ENCODE measurements at regions not wholly inside any gene's neighbourhood (a gene's known extent, or its start where the extent isn't known, plus 50 kb on each side); places are given as distances from the start of the nearest gene placed in this dataset.

DNA sequence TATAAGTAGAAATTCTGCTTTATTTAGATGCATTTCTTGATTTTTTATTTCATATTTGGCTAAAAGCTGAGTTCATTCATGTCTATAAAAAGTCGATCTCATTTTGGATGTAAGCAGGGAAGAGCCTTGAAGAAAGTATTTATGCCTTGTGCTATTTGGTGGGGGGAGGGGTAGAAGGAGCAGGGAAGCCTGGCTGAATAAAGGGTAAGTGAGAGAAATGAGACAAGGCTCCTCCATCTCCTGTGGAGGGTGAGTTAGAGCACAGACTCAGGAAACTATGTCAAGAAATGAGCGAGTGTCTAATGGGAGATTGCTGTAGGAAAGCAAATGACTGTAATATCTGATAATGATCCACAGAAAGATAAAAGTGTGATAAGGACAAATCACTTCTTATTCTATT, 121.8 kb upstream of the ATP11B start:
- DNase-seq = peak; percentile 22
- H2AFZ ChIP-seq = no peak overlapping the region; the same call in 1 of the 2 replicates
- H3K27ac ChIP-seq = no peak overlapping the region
- H3K36me3 ChIP-seq (ENCODE audit: low read depth) = no peaks in the 10 kb centered on the region
- H3K9me3 ChIP-seq (ENCODE audit: low read depth) = no peaks in the 10 kb centered on the region
- H3F3A ChIP-seq (ENCODE audit: insufficient read depth) = no peaks in the 10 kb centered on the region
- no peak overlapping the region for H3K4me2 ChIP-seq (ENCODE audit: unreplicated experiment)
- no peaks in the 10 kb centered on the region for H4K20me1 ChIP-seq (ENCODE audit: insufficient read depth)
- no peaks in the 10 kb centered on the region for H3K4me1 ChIP-seq (ENCODE audit: insufficient read depth)
- 2 to 4% methylated on average over 2 of the region's 2 CpGs for WGBS, 2 experiments (ENCODE audit: low coverage in 1 of 2, low lambda C conversion rate in 2 of 2, missing lambda C conversion rate in 2 of 2)
- in situ Hi-C loops (cut with MboI) = no loop called here
- H3K27me3 ChIP-seq (replicated peaks; ENCODE audit: insufficient read depth) = peaks cover 18% of the 10 kb centered on the region
- H3K9ac ChIP-seq = no peak overlapping the region
- H3K4me3 ChIP-seq = no peak overlapping the region
- TF ChIP-seq EZH2 (IDR thresholded peaks at IDR 0.05; ENCODE audit: insufficient read depth, poor library complexity, severe bottlenecking) (no peak), EZH2phosphoT487 (IDR thresholded peaks at IDR 0.05; ENCODE audit: insufficient read depth, low read depth) (no peak)
- no peaks in the 10 kb centered on the region for H3K79me2 ChIP-seq (ENCODE audit: insufficient read depth)
- H3K9me2 ChIP-seq (ENCODE audit: insufficient read depth) = no peaks in the 10 kb centered on the region

- DNase-seq = peak; percentile 71
- Histone ChIP-seq H2AFZ (no peak overlapping the region; the same call in 1 of the 2 replicates), H3K4me1 (ENCODE audit: insufficient read depth) (no peaks in the 10 kb centered on the region), H3K9ac (no peak overlapping the region), H3K4me2 (ENCODE audit: unreplicated experiment) (no peak overlapping the region), H3K9me2 (ENCODE audit: insufficient read depth) (no peaks in the 10 kb centered on the region), H3K27me3 (replicated peaks; ENCODE audit: insufficient read depth) (peaks cover 18% of the 10 kb centered on the region), H3F3A (ENCODE audit: insufficient read depth) (no peaks in the 10 kb centered on the region), H3K9me3 (ENCODE audit: low read depth) (no peaks in the 10 kb centered on the region), H4K20me1 (ENCODE audit: insufficient read depth) (no peaks in the 10 kb centered on the region), H3K36me3 (ENCODE audit: low read depth) (no peaks in the 10 kb centered on the region), H3K79me2 (ENCODE audit: insufficient read depth) (no peaks in the 10 kb centered on the region), H3K4me3 (no peak overlapping the region), H3K27ac (no peak overlapping the region)
- in situ Hi-C loops (cut with MboI) = no loop called here
- TF ChIP-seq EZH2 (IDR thresholded peaks at IDR 0.05; ENCODE audit: insufficient read depth, poor library complexity, severe bottlenecking) (no peak), EZH2phosphoT487 (IDR thresholded peaks at IDR 0.05; ENCODE audit: insufficient read depth, low read depth) (no peak)
- 4% methylated on average over 5 of the region's 5 CpGs for WGBS, 2 experiments (ENCODE audit: low coverage in 1 of 2, low lambda C conversion rate in 2 of 2, missing lambda C conversion rate in 2 of 2)
These were observed 121.4 kb upstream of the ATP11B start for GRCh38 chr3:182671942-182672341.

DNA sequence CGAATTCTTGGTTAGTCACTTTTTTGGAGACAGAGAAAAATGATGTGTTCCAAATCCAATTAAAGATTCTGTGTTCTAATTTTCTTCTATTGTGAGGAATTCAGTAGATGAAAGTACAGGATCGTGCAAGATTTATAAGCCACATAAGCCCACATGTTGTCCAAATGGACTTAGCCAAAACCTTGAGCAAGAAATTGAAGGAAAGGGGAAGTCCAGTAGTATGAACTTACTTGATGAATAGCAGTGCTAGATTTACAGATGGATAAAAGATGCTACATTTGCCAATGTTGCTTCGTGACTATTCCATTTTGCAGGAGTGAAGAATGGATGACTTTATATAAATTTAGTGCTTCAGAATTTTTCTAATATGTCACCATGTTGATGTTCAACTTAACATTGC, 120.0 kb upstream of the ATP11B start:
- H3K4me3 ChIP-seq = no peak overlapping the region
- H2AFZ ChIP-seq = no peak overlapping the region
- H3K27me3 ChIP-seq (replicated peaks; ENCODE audit: insufficient read depth) = peaks cover 18% of the 10 kb centered on the region
- H3F3A ChIP-seq (ENCODE audit: insufficient read depth) = no peaks in the 10 kb centered on the region
- TF ChIP-seq EZH2phosphoT487 (IDR thresholded peaks at IDR 0.05; ENCODE audit: insufficient read depth, low read depth) = no peak
- no peak for TF ChIP-seq EZH2 (IDR thresholded peaks at IDR 0.05; ENCODE audit: insufficient read depth, poor library complexity, severe bottlenecking)
- WGBS, 2 experiments (ENCODE audit: low coverage in 1 of 2, low lambda C conversion rate in 2 of 2, missing lambda C conversion rate in 2 of 2) = 9 to 10% methylated on average over 3 of the region's 3 CpGs
- no peaks in the 10 kb centered on the region for H3K36me3 ChIP-seq (ENCODE audit: low read depth)
- H4K20me1 ChIP-seq (ENCODE audit: insufficient read depth) = no peaks in the 10 kb centered on the region
- H3K79me2 ChIP-seq (ENCODE audit: insufficient read depth) = no peaks in the 10 kb centered on the region
- H3K9me3 ChIP-seq (ENCODE audit: low read depth) = no peaks in the 10 kb centered on the region
- no peak overlapping the region for H3K27ac ChIP-seq
- in situ Hi-C loops (cut with MboI) = no loop called here
- no peak for DNase-seq
- H3K4me1 ChIP-seq (ENCODE audit: insufficient read depth) = no peaks in the 10 kb centered on the region
- H3K9ac ChIP-seq = no peak overlapping the region
- no peak overlapping the region for H3K4me2 ChIP-seq (ENCODE audit: unreplicated experiment)
- H3K9me2 ChIP-seq (ENCODE audit: insufficient read depth) = no peaks in the 10 kb centered on the region

GRCh38 chr3:182682263-182683241, 110.8 kb upstream of the ATP11B start:
- no peaks in the 10 kb centered on the region for H3K9me2 ChIP-seq (ENCODE audit: insufficient read depth)
- no peaks in the 10 kb centered on the region for H3F3A ChIP-seq (ENCODE audit: insufficient read depth)
- no peaks in the 10 kb centered on the region for H4K20me1 ChIP-seq (ENCODE audit: insufficient read depth)
- peaks cover 30% of the 10 kb centered on the region for H3K27me3 ChIP-seq (replicated peaks; ENCODE audit: insufficient read depth)
- no peak overlapping the region for H3K27ac ChIP-seq
- 1 to 2% methylated on average over 80 of the region's 80 CpGs for WGBS, 2 experiments (ENCODE audit: low coverage in 1 of 2, low lambda C conversion rate in 2 of 2, missing lambda C conversion rate in 2 of 2)
- no peaks in the 10 kb centered on the region for H3K9me3 ChIP-seq (ENCODE audit: low read depth)
- H3K4me1 ChIP-seq (ENCODE audit: insufficient read depth) = no peaks in the 10 kb centered on the region
- H3K9ac ChIP-seq = peak overlapping the region; percentile 25; the same call in 1 of the 2 replicates
- peak overlapping the region; percentile 87 for H3K4me2 ChIP-seq (ENCODE audit: unreplicated experiment)
- in situ Hi-C loops (cut with MboI) = loop anchor here (10.0 kb wide), 1 partner anchor 978 kb away; no protein-coding TSS in a partner anchor
- no peaks in the 10 kb centered on the region for H3K79me2 ChIP-seq (ENCODE audit: insufficient read depth)
- peak overlapping the region; percentile 93 for H2AFZ ChIP-seq
- no peaks in the 10 kb centered on the region for H3K36me3 ChIP-seq (ENCODE audit: low read depth)
- peak; percentile 64 for DNase-seq
- H3K4me3 ChIP-seq = peak overlapping the region; percentile 81
- TF ChIP-seq EZH2phosphoT487 (IDR thresholded peaks at IDR 0.05; ENCODE audit: insufficient read depth, low read depth) (no peak), EZH2 (IDR thresholded peaks at IDR 0.05; ENCODE audit: insufficient read depth, poor library complexity, severe bottlenecking) (no peak)

Data from GM23248 (cell line).